Ovary (tissue), 7 donors: ENCODE measurements at regions not wholly inside any gene's neighbourhood (a gene's known extent, or its start where the extent isn't known, plus 50 kb on each side); places are given as distances from the start of the nearest gene placed in this dataset.

Experiments used
- DNase-seq, 5 donors: peaks; one replicate each; pipeline ENCODE4 v3.0.0-alpha.2; 2019 to 2020
- H3K27ac ChIP-seq, 2 donors: fragments of 200-600 bp; one replicate each; pipeline versions ENCODE4 v1.5.1 to v1.8.0; 2019 to 2022
- H3K27me3 ChIP-seq: fragments of 200-600 bp; one replicate; pipeline ENCODE4 v1.8.0; 2022
- H3K36me3 ChIP-seq: fragments of 200-600 bp; sonication (generic); one replicate; pipeline ENCODE4 v1.5.1; 2019
- H3K4me1 ChIP-seq: one replicate; pipeline ENCODE4 v1.8.1; 2013; ENCODE audit warnings: mild to moderate bottlenecking, moderate library complexity; ENCODE audit not compliant: insufficient read depth
- H3K4me3 ChIP-seq: fragments of 200-600 bp; sonication (generic); one replicate; pipeline ENCODE4 v1.5.1; 2017
- H3K9me3 ChIP-seq, 2 donors: fragments of 200-600 bp in 1 of 2; sonication (generic) in 1 of 2; one replicate each; pipeline versions ENCODE4 v1.5.1 to v1.8.1; 2013 to 2019; ENCODE audit warnings: mild to moderate bottlenecking in 1 of 2, moderate library complexity in 1 of 2
- EP300 ChIP-seq: sonication (generic); formaldehyde crosslinking; IDR thresholded peaks from one replicate; pipeline ENCODE4 v1.6.1; 2017; ENCODE audit warnings: antibody characterized with exemption
- POLR2A ChIP-seq: fragments of 450-650 bp; IDR thresholded peaks from one replicate; pipeline ENCODE4 v1.6.1; 2017; ENCODE audit warnings: antibody characterized with exemption, mild to moderate bottlenecking, moderate library complexity
- WGBS, 3 donors: extraction: QIAGEN DNeasy Blood & Tissue Kit in 1 of 3; methylation state at CpG; one replicate each; pipeline versions ENCODE4 v1.1.5 to v1.1.7; 2013 to 2017; 5-methylcytosine and 5-hydroxymethylcytosine counted together
- intact Hi-C, 4 donors: fragments of 100-400 bp; cut with DNase I; formaldehyde crosslinking; loops; one replicate each; pipeline versions ENCODE4 v1.11.0 to v1.15.1; 2022 to 2023
- TF ChIP-seq, protein P1 (sequence below), 3 donors: fragments of 450-650 bp in 2 of 3; fragments of 200-600 bp in 1 of 3; IDR thresholded peaks; one replicate each; pipeline versions ENCODE4 v1.5.1 to v1.8.0; 2016 to 2022; ENCODE audit warnings: antibody characterized with exemption in 3 of 3, mild to moderate bottlenecking in 1 of 3
- donor health status: DM: no; HTN: no; CAD: no; lungs with moderate emphysema.
- donor health status: DM: no; HTN: no; CAD: no.
- donor health status: Bipolar disorder and iron deficiency.
- donor health status: DM: no; HTN: no; CAD: no.
- donor health status: DM: yes; HTN: yes; CAD: no.

GRCh38 chr12:87841935-87842334 lies 187.3 kb downstream of the C12orf50 start:
- Histone ChIP-seq H3K4me1 (no peaks in the 10 kb centered on the region), H3K27me3 (no peaks in the 10 kb centered on the region), H3K9me3 (no peaks in the 10 kb centered on the region), H3K4me3 (no peak overlapping the region), H3K36me3 (no peaks in the 10 kb centered on the region), H3K27ac (no peak overlapping the region)
- no peak for DNase-seq
- TF ChIP-seq, protein P1, sequence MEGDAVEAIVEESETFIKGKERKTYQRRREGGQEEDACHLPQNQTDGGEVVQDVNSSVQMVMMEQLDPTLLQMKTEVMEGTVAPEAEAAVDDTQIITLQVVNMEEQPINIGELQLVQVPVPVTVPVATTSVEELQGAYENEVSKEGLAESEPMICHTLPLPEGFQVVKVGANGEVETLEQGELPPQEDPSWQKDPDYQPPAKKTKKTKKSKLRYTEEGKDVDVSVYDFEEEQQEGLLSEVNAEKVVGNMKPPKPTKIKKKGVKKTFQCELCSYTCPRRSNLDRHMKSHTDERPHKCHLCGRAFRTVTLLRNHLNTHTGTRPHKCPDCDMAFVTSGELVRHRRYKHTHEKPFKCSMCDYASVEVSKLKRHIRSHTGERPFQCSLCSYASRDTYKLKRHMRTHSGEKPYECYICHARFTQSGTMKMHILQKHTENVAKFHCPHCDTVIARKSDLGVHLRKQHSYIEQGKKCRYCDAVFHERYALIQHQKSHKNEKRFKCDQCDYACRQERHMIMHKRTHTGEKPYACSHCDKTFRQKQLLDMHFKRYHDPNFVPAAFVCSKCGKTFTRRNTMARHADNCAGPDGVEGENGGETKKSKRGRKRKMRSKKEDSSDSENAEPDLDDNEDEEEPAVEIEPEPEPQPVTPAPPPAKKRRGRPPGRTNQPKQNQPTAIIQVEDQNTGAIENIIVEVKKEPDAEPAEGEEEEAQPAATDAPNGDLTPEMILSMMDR (IDR thresholded peaks at IDR 0.05): no peak
- TF ChIP-seq POLR2A (no peak), EP300 (no peak)
- intact Hi-C loops: no loop called here

- H3K27ac ChIP-seq: no peak overlapping the region
- no peak for DNase-seq
- TF ChIP-seq, protein P1 (IDR thresholded peaks at IDR 0.05): no peak
- no peak for TF ChIP-seq POLR2A
- TF ChIP-seq EP300: no peak
- H3K36me3 ChIP-seq: no peaks in the 10 kb centered on the region
- intact Hi-C loops: no loop called here
- no peaks in the 10 kb centered on the region for H3K27me3 ChIP-seq
- H3K9me3 ChIP-seq: no peaks in the 10 kb centered on the region
- H3K4me3 ChIP-seq: no peak overlapping the region
- H3K4me1 ChIP-seq: no peaks in the 10 kb centered on the region
These were observed 193.0 kb downstream of the C12orf50 start for GRCh38 chr12:87836190-87836589.

- DNase-seq: no peak
- no peak overlapping the region for H3K27ac ChIP-seq
- intact Hi-C loops: no loop called here
- no peaks in the 10 kb centered on the region for H3K27me3 ChIP-seq
- no peaks in the 10 kb centered on the region for H3K9me3 ChIP-seq
- WGBS, 3 donors: 87 to 92% (median 91%) methylated on average over 6 of the region's 6 CpGs
- TF ChIP-seq EP300 (no peak), POLR2A (no peak)
- TF ChIP-seq, protein P1 (IDR thresholded peaks at IDR 0.05): no peak
- H3K36me3 ChIP-seq: no peaks in the 10 kb centered on the region
- H3K4me3 ChIP-seq: no peak overlapping the region
- no peaks in the 10 kb centered on the region for H3K4me1 ChIP-seq
These were observed 200.7 kb downstream of the C12orf50 start for GRCh38 chr12:87828382-87828973.

DNA sequence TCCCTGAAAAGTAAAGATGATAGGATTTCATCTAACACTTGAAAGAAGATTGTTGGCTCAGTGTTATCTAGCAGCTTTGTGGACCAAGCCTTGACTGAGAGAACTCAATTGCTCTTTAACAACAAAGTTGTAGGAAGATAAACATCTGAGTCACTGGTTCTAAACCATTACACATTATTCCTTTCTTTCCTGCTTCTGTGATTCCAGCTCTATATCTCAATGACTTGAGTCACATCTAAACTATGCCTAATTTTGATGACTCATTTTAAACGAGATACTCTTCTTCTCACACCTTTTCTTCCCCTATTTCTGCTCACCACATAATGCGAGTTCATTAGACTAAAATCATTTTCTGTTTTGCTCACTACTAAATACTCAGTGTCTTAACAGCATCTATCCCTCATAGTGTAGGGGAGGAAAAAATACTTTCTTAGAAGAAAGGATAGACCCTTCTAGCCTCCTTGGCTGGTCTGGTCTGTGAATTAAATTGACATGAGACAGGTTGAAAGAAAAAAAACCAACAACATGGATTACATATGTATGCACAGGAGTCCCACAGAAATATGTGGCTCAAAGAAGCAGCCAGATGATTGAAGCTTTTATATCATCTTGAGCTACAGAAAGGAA lies 201.4 kb downstream of the C12orf50 start:
- H3K36me3 ChIP-seq: no peaks in the 10 kb centered on the region
- H3K9me3 ChIP-seq: no peaks in the 10 kb centered on the region
- intact Hi-C loops: no loop called here
- no peaks in the 10 kb centered on the region for H3K4me1 ChIP-seq
- H3K4me3 ChIP-seq: no peak overlapping the region
- no peaks in the 10 kb centered on the region for H3K27me3 ChIP-seq
- DNase-seq: no peak
- 53 to 73% (median 68%) methylated on average over 2 of the region's 2 CpGs for WGBS, 3 donors
- no peak overlapping the region for H3K27ac ChIP-seq
- TF ChIP-seq, protein P1 (IDR thresholded peaks at IDR 0.05): no peak
- TF ChIP-seq POLR2A (no peak), EP300 (no peak)
